Activated CD4-positive, alpha-beta T cell treated with anti-CD3 and anti-CD28 coated beads, Interleukin-2, Interleukin-4, amounts not matched to agents 100 ng/mL and 50 ng/mL, durations not matched to agents 16 hours and 8 hours (primary cell): ENCODE measurements at regions not wholly inside any gene's neighbourhood (a gene's known extent, or its start where the extent isn't known, plus 50 kb on each side); places are given as distances from the start of the nearest gene placed in this dataset.
"Not testable (repeated sequence)": the region's sequence is repeated elsewhere in the genome, so short reads cannot be mapped to it uniquely, and the experiment has no call there.

Experiments used
- DNase-seq: peaks from one replicate; pipeline ENCODE4 v3.0.0-alpha.2; 2020; ENCODE audit warnings: low spot score

GRCh38 chr13:72586518-72586917 is 140.9 kb downstream of the MZT1 start:
- DNase-seq = no peak

- DNase-seq = no peak
Observed at GRCh38 chr13:72585254-72585653, 142.2 kb downstream of the MZT1 start.

- DNase-seq = no peak
Observed at GRCh38 chr13:72571191-72571590, 156.2 kb downstream of the MZT1 start.

- DNase-seq = no peak
Observed at GRCh38 chr13:72570019-72570418, 157.4 kb downstream of the MZT1 start.

GRCh38 chr13:72567566-72567965 is 159.9 kb downstream of the MZT1 start:
- no peak for DNase-seq

GRCh38 chr13:72566526-72566925 is 160.9 kb downstream of the MZT1 start:
- DNase-seq = no peak

GRCh38 chr13:72565893-72566292 is 161.5 kb downstream of the MZT1 start:
- DNase-seq = peak; percentile 7

GRCh38 chr13:72562686-72563085 is 164.7 kb downstream of the MZT1 start:
- no peak for DNase-seq

- DNase-seq = no peak
Observed at GRCh38 chr13:72561791-72562190, 165.6 kb downstream of the MZT1 start.

GRCh38 chr13:72559716-72560115 is 167.7 kb downstream of the MZT1 start:
- DNase-seq = no peak

- DNase-seq = no peak
Observed at GRCh38 chr13:72556945-72557344, 170.5 kb downstream of the MZT1 start.

GRCh38 chr13:72555601-72556000 is 171.8 kb downstream of the MZT1 start:
- no peak for DNase-seq

GRCh38 chr13:72552731-72553130 is 174.7 kb downstream of the MZT1 start:
- DNase-seq = no peak

GRCh38 chr13:72545895-72546294 is 181.5 kb downstream of the MZT1 start:
- DNase-seq = not testable (repeated sequence)

GRCh38 chr13:72545030-72545719 is 182.3 kb downstream of the MZT1 start:
- DNase-seq = no peak

- DNase-seq = no peak
Observed at GRCh38 chr13:72544042-72544441, 183.4 kb downstream of the MZT1 start.

- DNase-seq = no peak
Observed at GRCh38 chr13:72542241-72542640, 185.2 kb downstream of the MZT1 start.

- no peak for DNase-seq
Observed at GRCh38 chr13:72541674-72542073, 185.8 kb downstream of the MZT1 start.

- no peak for DNase-seq
Observed at GRCh38 chr13:72540881-72541280, 186.5 kb downstream of the MZT1 start.

- DNase-seq = no peak
Observed at GRCh38 chr13:72539925-72540324, 187.5 kb downstream of the MZT1 start.

GRCh38 chr13:72537782-72538181 is 189.6 kb downstream of the MZT1 start:
- DNase-seq = no peak

GRCh38 chr13:72537395-72537780 is 190.0 kb downstream of the MZT1 start:
- DNase-seq = no peak

- no peak for DNase-seq
Observed at GRCh38 chr13:72536714-72537394, 190.6 kb downstream of the MZT1 start.
